LNCAP (cell line): ENCODE measurements at regions not wholly inside any gene's neighbourhood (a gene's known extent, or its start where the extent isn't known, plus 50 kb on each side); places are given as distances from the start of the nearest gene placed in this dataset.

Experiments
- CTCF ChIP-seq: fragments of 450-650 bp; IDR thresholded peaks from 2 replicates; pipeline ENCODE4 v1.5.1; 2017; ENCODE audit warnings: mild to moderate bottlenecking

DNA sequence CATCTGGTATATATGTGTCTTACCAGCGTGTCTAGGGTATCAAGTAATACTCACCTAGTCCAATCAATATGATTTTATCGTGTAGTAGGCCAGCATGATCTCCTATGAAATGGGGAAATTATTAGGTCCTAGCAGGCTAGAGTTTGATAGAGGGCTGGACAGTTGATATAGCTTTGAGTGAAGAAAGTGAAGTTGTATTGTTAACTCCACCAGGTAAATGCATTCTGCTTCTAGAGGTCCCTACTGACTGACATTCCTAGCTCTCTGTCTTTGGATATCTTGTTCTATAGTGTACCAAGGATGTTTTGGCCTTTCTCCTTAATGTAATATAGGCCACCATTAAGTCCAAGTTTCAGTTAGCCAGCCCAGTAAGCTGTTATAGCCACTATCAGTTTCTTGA, 97.4 kb downstream of the EBNA1BP2 start:
- no peak for TF ChIP-seq CTCF

DNA sequence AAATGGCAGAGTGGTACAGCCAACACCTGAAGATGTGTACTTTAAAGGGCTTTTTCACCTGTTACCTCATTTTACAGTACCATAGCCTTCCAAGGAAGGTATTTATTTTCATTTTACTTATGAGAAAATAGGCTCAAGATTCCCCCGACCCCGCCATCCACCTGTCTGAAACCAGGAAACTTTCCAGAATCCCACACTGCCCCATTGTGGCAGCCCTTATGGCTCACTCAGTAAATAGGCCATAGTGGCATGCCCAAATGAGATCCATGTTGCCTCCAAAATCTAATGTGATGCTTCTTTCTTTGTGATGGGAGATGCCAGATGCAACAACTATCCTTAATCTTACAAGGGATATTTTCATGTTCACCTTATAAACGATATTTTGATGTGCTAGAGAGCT, 97.8 kb downstream of the EBNA1BP2 start:
- no peak for TF ChIP-seq CTCF

DNA sequence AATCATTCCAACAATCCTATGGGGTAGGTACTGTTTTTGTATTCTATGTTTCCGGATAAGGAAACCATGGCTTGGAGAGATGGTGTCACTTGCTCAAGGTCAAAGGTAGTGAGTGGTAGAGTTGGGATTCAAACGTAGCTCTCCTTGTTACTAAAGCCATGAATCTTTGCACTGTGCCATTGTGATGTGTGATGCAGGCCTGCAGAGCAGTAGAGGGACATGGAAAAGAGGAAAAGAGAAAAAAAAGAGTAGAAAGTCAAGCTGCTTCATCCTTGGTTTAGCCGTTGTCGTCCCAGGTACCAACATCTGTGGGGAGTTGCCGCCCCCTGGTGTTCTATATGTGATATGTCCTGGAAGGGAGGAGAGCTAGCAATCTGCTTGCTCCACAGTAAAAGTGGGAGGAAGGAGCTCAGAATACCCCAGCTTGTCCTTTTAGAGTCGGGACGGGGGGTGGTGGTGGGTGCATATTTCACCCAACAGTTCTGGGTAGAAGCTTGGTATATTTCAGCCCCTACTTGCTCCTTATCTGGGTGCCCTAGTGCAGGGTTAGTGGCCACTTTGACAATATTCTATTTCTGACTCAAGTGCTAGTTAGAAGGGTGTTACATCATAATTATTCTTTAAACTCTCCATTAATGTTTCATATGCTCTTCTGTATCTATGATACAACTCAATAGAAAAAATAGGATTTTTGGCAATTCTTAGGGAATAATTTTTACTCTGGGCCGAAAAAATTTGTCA, 98.4 kb downstream of the EBNA1BP2 start:
- TF ChIP-seq CTCF: peak; percentile 70

DNA sequence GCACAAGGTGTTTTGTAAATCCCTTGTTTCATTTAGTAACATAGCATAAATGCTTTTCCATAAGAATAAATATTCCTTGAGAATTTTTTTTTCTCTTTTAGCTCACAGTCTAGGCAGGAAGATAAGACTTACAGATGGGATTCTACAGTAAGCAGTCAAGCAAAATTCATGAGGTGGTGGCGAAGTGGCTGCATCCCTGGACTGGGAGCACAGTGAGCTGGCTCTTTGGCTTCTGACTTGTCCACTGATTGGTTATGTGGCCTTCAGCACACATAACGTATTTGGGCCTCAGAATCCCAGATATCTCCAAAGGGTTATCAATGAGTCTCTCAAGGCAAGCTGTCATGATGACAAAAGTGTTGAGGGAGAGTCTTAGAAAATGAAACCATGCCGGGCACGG, 99.8 kb downstream of the EBNA1BP2 start:
- TF ChIP-seq CTCF: no peak

- TF ChIP-seq CTCF: no peak
Measured at GRCh38 chr1:43071241-43071640, 100.8 kb downstream of the EBNA1BP2 start.

- TF ChIP-seq CTCF: no peak
Measured at GRCh38 chr1:43069461-43070050, 102.5 kb downstream of the EBNA1BP2 start.

- TF ChIP-seq CTCF: no peak
Measured at GRCh38 chr1:43068911-43069310, 103.2 kb downstream of the EBNA1BP2 start.
